Ovary (tissue), 7 donors: ENCODE measurements at regions not wholly inside any gene's neighbourhood (a gene's known extent, or its start where the extent isn't known, plus 50 kb on each side); places are given as distances from the start of the nearest gene placed in this dataset.

Experiments
- DNase-seq, 5 donors: peaks; one replicate each; pipeline ENCODE4 v3.0.0-alpha.2; 2019 to 2020
- H3K27ac ChIP-seq, 2 donors: fragments of 200-600 bp; one replicate each; pipeline versions ENCODE4 v1.5.1 to v1.8.0; 2019 to 2022
- H3K27me3 ChIP-seq: fragments of 200-600 bp; one replicate; pipeline ENCODE4 v1.8.0; 2022
- H3K36me3 ChIP-seq: fragments of 200-600 bp; sonication (generic); one replicate; pipeline ENCODE4 v1.5.1; 2019
- H3K4me1 ChIP-seq: one replicate; pipeline ENCODE4 v1.8.1; 2013; ENCODE audit warnings: mild to moderate bottlenecking, moderate library complexity; ENCODE audit not compliant: insufficient read depth
- H3K4me3 ChIP-seq: fragments of 200-600 bp; sonication (generic); one replicate; pipeline ENCODE4 v1.5.1; 2017
- H3K9me3 ChIP-seq, 2 donors: fragments of 200-600 bp in 1 of 2; sonication (generic) in 1 of 2; one replicate each; pipeline versions ENCODE4 v1.5.1 to v1.8.1; 2013 to 2019; ENCODE audit warnings: mild to moderate bottlenecking in 1 of 2, moderate library complexity in 1 of 2
- CTCF ChIP-seq, 3 donors: fragments of 450-650 bp in 2 of 3; fragments of 200-600 bp in 1 of 3; IDR thresholded peaks; one replicate each; pipeline versions ENCODE4 v1.5.1 to v1.8.0; 2016 to 2022; ENCODE audit warnings: antibody characterized with exemption in 3 of 3, mild to moderate bottlenecking in 1 of 3
- EP300 ChIP-seq: sonication (generic); formaldehyde crosslinking; IDR thresholded peaks from one replicate; pipeline ENCODE4 v1.6.1; 2017; ENCODE audit warnings: antibody characterized with exemption
- POLR2A ChIP-seq: fragments of 450-650 bp; IDR thresholded peaks from one replicate; pipeline ENCODE4 v1.6.1; 2017; ENCODE audit warnings: antibody characterized with exemption, mild to moderate bottlenecking, moderate library complexity
- WGBS, 3 donors: extraction: QIAGEN DNeasy Blood & Tissue Kit in 1 of 3; methylation state at CpG; one replicate each; pipeline versions ENCODE4 v1.1.5 to v1.1.7; 2013 to 2017; 5-methylcytosine and 5-hydroxymethylcytosine counted together
- intact Hi-C, 4 donors: fragments of 100-400 bp; cut with DNase I; formaldehyde crosslinking; loops; one replicate each; pipeline versions ENCODE4 v1.11.0 to v1.15.1; 2022 to 2023
- donor health status: DM: no; HTN: no; CAD: no; lungs with moderate emphysema.
- donor health status: DM: no; HTN: no; CAD: no.
- donor health status: Bipolar disorder and iron deficiency.
- donor health status: DM: no; HTN: no; CAD: no.
- donor health status: DM: yes; HTN: yes; CAD: no.

GRCh38 chr3:102141928-102142239, 292.6 kb downstream of the NFKBIZ start:
- Histone ChIP-seq H3K9me3 (no peaks in the 10 kb centered on the region), H3K36me3 (no peaks in the 10 kb centered on the region), H3K4me3 (no peak overlapping the region), H3K27ac (peak overlapping the region in 1 of 2 donors; percentile 2), H3K27me3 (no peaks in the 10 kb centered on the region), H3K4me1 (peaks cover 2% of the 10 kb centered on the region)
- DNase-seq: no peak
- 30 to 67% (median 62%) methylated on average over 1 of the region's 1 CpG for WGBS, 3 donors
- TF ChIP-seq CTCF (IDR thresholded peaks at IDR 0.05) (no peak), EP300 (no peak), POLR2A (no peak)
- intact Hi-C loops: no loop called here

GRCh38 chr3:102142379-102143060, 292.3 kb upstream of the ZPLD1 start:
- no peak for TF ChIP-seq POLR2A
- TF ChIP-seq EP300: no peak
- no peak for TF ChIP-seq CTCF (IDR thresholded peaks at IDR 0.05)
- no peaks in the 10 kb centered on the region for H3K27me3 ChIP-seq
- no peak overlapping the region for H3K4me3 ChIP-seq
- intact Hi-C loops: no loop called here
- DNase-seq: no peak
- 52 to 70% (median 65%) methylated on average over 2 of the region's 2 CpGs for WGBS, 3 donors
- H3K9me3 ChIP-seq: no peaks in the 10 kb centered on the region
- H3K27ac ChIP-seq: no peak overlapping the region
- H3K4me1 ChIP-seq: peaks cover 2% of the 10 kb centered on the region
- no peaks in the 10 kb centered on the region for H3K36me3 ChIP-seq

GRCh38 chr3:102143536-102143935, 291.3 kb upstream of the ZPLD1 start:
- Histone ChIP-seq H3K36me3 (no peaks in the 10 kb centered on the region), H3K27me3 (no peaks in the 10 kb centered on the region), H3K4me1 (peaks cover 2% of the 10 kb centered on the region), H3K27ac (no peak overlapping the region), H3K4me3 (no peak overlapping the region), H3K9me3 (no peaks in the 10 kb centered on the region)
- intact Hi-C loops: no loop called here
- WGBS, 3 donors: 75 to 100% (median 94%) methylated on average over 1 of the region's 1 CpG
- no peak for DNase-seq
- TF ChIP-seq EP300 (no peak), CTCF (IDR thresholded peaks at IDR 0.05) (no peak), POLR2A (no peak)

GRCh38 chr3:102144063-102144462, 290.8 kb upstream of the ZPLD1 start:
- no peaks in the 10 kb centered on the region for H3K9me3 ChIP-seq
- H3K27me3 ChIP-seq: no peaks in the 10 kb centered on the region
- 34 to 50% (median 40%) methylated on average over 3 of the region's 3 CpGs for WGBS, 3 donors
- H3K27ac ChIP-seq: no peak overlapping the region
- H3K4me1 ChIP-seq: peaks cover 2% of the 10 kb centered on the region
- intact Hi-C loops: no loop called here
- TF ChIP-seq CTCF (IDR thresholded peaks at IDR 0.05): no peak
- TF ChIP-seq EP300: no peak
- TF ChIP-seq POLR2A: no peak
- no peaks in the 10 kb centered on the region for H3K36me3 ChIP-seq
- H3K4me3 ChIP-seq: no peak overlapping the region
- DNase-seq: no peak
